ENCODE measurements at regions not wholly inside any gene's neighbourhood (a gene's known extent, or its start where the extent isn't known, plus 50 kb on each side); places are given as distances from the start of the nearest gene placed in this dataset.

DNA sequence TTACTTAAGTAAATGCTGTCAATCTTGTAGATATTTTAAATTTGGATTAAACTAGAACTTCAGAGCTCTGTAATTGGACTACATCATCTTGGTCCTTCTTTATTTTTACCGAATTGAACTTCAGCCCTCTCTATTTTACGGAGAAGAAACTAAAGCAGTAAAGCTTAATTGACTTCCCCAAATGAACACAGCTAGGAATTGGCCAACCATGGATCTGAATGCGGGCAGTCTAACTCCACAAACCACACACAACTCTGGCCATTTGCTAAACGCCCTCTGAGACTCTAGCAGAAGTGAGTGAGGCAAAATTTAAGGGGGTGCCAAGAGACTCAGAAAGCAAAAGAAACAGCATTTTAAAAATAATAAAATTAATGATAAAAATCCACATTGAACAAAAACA, 86.3 kb upstream of the KCTD1 start:
- TF ChIP-seq, protein P1, sequence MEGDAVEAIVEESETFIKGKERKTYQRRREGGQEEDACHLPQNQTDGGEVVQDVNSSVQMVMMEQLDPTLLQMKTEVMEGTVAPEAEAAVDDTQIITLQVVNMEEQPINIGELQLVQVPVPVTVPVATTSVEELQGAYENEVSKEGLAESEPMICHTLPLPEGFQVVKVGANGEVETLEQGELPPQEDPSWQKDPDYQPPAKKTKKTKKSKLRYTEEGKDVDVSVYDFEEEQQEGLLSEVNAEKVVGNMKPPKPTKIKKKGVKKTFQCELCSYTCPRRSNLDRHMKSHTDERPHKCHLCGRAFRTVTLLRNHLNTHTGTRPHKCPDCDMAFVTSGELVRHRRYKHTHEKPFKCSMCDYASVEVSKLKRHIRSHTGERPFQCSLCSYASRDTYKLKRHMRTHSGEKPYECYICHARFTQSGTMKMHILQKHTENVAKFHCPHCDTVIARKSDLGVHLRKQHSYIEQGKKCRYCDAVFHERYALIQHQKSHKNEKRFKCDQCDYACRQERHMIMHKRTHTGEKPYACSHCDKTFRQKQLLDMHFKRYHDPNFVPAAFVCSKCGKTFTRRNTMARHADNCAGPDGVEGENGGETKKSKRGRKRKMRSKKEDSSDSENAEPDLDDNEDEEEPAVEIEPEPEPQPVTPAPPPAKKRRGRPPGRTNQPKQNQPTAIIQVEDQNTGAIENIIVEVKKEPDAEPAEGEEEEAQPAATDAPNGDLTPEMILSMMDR (IDR thresholded peaks at IDR 0.05) = no peak
- no peak for TF ChIP-seq POLR2A (IDR thresholded peaks at IDR 0.05)

Measured in heart left ventricle (tissue), 13 donors.